BJ (cell line): ENCODE measurements at regions not wholly inside any gene's neighbourhood (a gene's known extent, or its start where the extent isn't known, plus 50 kb on each side); places are given as distances from the start of the nearest gene placed in this dataset.

Experiments
- CTCF ChIA-PET: fragments of 350-600 bp; formaldehyde crosslinking; extraction: SDS; loops from one replicate; lab custom pipeline; 2021; ENCODE audit warnings: antibody characterized with exemption, inconsistent platforms; lab: Yijun Ruan, JAX
- POLR2A ChIA-PET: fragments of 300-600 bp; sonication (Branson Sonifier 250); formaldehyde crosslinking; extraction: SDS; loops from one replicate; lab custom pipeline; 2021; ENCODE audit warnings: antibody characterized with exemption; lab: Charles Lee
- DNase-seq: peaks from one replicate; pipeline ENCODE4 v3.0.0-alpha.2; 2011; ENCODE audit warnings: low read depth
- H3K27me3 ChIP-seq: 2 replicates; pipeline ENCODE4 v1.6.0; 2011; ENCODE audit warnings: low read length; ENCODE audit not compliant: control insufficient read depth, insufficient read depth
- H3K36me3 ChIP-seq: 2 replicates; pipeline ENCODE4 v1.5.1; 2011; ENCODE audit warnings: low read length; ENCODE audit not compliant: control insufficient read depth, insufficient read depth
- H3K4me3 ChIP-seq: 2 replicates; pipeline ENCODE4 v1.5.1; 2011; ENCODE audit warnings: low read depth, mild to moderate bottlenecking, control low read depth, low read length
- TF ChIP-seq, protein P1 (sequence below): IDR thresholded peaks from 2 replicates; pipeline ENCODE4 v1.5.1; 2011; ENCODE audit warnings: low read depth, mild to moderate bottlenecking, control low read depth, inconsistent platforms, low read length, moderate library complexity; ENCODE audit not compliant: insufficient read depth

DNA sequence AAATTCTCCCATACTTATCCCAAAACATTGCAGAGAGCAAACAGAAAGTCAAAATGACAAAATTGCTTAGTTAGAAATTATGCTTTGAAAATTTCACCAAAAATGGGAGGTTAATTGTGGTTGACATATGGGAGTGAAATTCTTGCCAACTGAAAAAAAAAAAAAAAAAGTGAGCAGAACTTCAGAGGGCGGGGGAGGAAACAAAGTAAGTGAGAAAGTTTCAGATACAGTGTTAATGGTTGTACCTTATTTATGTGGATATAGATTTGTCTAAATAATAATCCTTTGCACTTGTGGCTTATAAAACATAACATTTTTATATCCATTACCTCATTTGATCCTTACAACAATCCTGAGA, 91.5 kb upstream of the RAP2B start:
- Histone ChIP-seq H3K27me3 (no peaks in the 10 kb centered on the region), H3K36me3 (no peaks in the 10 kb centered on the region), H3K4me3 (no peak overlapping the region)
- TF ChIP-seq, protein P1, sequence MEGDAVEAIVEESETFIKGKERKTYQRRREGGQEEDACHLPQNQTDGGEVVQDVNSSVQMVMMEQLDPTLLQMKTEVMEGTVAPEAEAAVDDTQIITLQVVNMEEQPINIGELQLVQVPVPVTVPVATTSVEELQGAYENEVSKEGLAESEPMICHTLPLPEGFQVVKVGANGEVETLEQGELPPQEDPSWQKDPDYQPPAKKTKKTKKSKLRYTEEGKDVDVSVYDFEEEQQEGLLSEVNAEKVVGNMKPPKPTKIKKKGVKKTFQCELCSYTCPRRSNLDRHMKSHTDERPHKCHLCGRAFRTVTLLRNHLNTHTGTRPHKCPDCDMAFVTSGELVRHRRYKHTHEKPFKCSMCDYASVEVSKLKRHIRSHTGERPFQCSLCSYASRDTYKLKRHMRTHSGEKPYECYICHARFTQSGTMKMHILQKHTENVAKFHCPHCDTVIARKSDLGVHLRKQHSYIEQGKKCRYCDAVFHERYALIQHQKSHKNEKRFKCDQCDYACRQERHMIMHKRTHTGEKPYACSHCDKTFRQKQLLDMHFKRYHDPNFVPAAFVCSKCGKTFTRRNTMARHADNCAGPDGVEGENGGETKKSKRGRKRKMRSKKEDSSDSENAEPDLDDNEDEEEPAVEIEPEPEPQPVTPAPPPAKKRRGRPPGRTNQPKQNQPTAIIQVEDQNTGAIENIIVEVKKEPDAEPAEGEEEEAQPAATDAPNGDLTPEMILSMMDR, result no peak
- CTCF ChIA-PET, result no interaction called here
- POLR2A ChIA-PET, result no interaction called here
- DNase-seq, result no peak

DNA sequence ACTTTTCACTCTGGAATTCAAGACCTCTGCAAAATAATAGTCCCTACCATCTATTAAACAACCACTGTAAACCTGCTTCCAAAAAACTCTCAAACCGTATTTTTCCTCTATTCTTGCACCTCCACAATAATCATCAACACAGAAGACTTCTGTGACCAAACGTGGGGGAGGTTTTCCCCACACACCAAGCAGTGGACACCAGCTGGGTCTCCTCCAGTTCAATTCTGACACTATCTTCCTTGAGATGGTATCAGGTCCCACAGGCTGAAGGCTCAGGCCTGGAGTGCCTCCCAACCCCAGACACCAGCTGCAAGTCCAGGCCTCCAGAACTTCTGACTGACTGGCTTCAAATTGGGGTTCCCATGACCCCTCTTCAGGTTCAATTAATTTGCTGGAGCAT, 89.6 kb upstream of the RAP2B start:
- CTCF ChIA-PET, result no interaction called here
- POLR2A ChIA-PET, result no interaction called here
- Histone ChIP-seq H3K36me3 (no peaks in the 10 kb centered on the region), H3K27me3 (no peaks in the 10 kb centered on the region), H3K4me3 (no peak overlapping the region)
- DNase-seq, result no peak
- TF ChIP-seq, protein P1, result no peak

DNA sequence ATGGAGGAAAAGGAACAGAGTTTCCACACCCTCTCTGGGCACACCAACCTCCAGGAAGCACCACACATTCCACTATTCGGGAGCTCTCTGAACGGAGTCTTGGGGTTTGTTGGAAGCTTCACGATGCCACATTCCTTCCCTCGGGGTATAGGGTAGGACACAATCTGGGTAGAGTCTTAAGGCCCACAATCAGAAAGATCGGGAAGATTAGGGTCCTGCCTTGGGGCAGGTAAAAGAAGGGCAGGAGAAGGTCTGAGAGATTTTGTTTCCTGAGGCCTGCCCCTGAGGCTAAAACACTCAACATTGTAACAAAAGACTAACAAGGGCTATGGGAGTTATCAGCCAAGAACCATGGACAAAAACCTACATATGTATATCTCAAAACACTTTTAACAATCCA, 89.2 kb upstream of the RAP2B start:
- Histone ChIP-seq H3K27me3 (no peaks in the 10 kb centered on the region), H3K4me3 (no peak overlapping the region), H3K36me3 (no peaks in the 10 kb centered on the region)
- no peak for DNase-seq
- TF ChIP-seq, protein P1, result no peak
- ChIA-PET POLR2A (no interaction called here), CTCF (no interaction called here)

DNA sequence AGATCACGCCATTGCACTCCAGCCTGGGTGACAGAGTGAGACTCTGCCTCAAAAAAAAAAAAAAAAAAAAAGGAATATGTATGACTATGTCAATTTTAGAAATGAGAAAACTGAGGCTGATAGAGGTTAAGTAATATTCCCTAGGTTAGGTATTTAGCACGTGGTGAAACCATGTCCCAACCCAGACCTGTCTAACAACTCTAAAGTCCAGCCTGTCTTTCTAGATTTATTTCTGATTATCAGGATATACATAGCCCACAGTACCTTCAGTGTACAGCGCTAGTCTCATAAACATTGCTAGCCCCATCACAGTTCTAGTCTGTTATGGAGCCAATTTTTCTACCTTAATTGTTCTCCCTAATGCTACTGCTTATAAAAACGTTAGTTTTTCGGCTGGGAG, 88.4 kb upstream of the RAP2B start:
- CTCF ChIA-PET, result no interaction called here
- Histone ChIP-seq H3K27me3 (no peaks in the 10 kb centered on the region), H3K4me3 (no peak overlapping the region), H3K36me3 (no peaks in the 10 kb centered on the region)
- DNase-seq, result no peak
- POLR2A ChIA-PET, result no interaction called here
- TF ChIP-seq, protein P1, result no peak

DNA sequence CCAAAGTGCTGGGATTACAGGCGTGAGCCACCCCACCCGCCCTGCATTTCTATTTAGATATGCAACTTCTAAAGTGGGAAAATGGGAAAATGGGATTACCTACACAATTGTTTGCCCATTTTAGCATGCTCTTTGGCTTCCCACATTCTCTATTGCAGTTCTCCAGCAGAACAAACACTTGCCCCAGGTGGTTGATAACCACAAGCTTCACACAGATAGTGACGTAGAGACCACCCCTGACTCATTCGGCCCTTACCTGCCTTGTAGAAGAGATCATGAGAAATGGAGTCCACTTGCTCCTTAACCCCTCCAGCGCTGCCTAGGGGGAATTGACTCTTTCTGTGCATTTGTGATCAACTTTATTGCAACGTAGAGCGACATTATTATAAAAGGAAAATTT, 83.2 kb upstream of the RAP2B start:
- CTCF ChIA-PET, result no interaction called here
- no peak for DNase-seq
- POLR2A ChIA-PET, result no interaction called here
- no peaks in the 10 kb centered on the region for H3K27me3 ChIP-seq
- H3K4me3 ChIP-seq, result no peak overlapping the region
- TF ChIP-seq, protein P1, result no peak
- no peaks in the 10 kb centered on the region for H3K36me3 ChIP-seq
